ENCODE measurements at regions not wholly inside any gene's neighbourhood (a gene's known extent, or its start where the extent isn't known, plus 50 kb on each side); places are given as distances from the start of the nearest gene placed in this dataset.
"Not testable (repeated sequence)": the region's sequence is repeated elsewhere in the genome, so short reads cannot be mapped to it uniquely, and the experiment has no call there.

DNA sequence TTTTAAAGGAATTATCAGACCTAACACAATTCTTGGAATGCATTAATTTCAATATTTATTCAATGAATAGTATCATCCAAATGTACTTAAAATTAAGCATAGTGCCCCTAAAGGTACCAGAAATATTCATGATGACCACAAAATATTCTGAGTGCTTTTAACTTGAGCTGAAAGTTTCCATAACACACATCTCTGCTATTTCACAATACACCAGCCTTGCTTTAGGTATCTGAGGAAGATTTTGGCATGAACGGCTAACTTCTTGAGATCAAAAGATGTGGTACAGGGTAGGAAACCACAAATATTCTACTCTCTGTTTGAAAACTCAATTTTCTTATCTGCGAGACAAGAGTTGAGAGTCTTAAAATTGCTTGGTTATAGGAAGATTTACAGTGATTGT, 538.3 kb upstream of the PCDH7 start:
- no peak overlapping the region for H3K4me3 ChIP-seq (ENCODE audit: low read depth, low read length)
- TF ChIP-seq, protein P1, sequence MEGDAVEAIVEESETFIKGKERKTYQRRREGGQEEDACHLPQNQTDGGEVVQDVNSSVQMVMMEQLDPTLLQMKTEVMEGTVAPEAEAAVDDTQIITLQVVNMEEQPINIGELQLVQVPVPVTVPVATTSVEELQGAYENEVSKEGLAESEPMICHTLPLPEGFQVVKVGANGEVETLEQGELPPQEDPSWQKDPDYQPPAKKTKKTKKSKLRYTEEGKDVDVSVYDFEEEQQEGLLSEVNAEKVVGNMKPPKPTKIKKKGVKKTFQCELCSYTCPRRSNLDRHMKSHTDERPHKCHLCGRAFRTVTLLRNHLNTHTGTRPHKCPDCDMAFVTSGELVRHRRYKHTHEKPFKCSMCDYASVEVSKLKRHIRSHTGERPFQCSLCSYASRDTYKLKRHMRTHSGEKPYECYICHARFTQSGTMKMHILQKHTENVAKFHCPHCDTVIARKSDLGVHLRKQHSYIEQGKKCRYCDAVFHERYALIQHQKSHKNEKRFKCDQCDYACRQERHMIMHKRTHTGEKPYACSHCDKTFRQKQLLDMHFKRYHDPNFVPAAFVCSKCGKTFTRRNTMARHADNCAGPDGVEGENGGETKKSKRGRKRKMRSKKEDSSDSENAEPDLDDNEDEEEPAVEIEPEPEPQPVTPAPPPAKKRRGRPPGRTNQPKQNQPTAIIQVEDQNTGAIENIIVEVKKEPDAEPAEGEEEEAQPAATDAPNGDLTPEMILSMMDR (IDR thresholded peaks at IDR 0.05; ENCODE audit: low read depth, low read length), result no peak
- in situ Hi-C loops (cut with HindIII; ENCODE audit: low sequenced_read_pairs), result no loop called here
- DNase-seq (ENCODE audit: low read depth, low spot score), result peak; percentile 19

DNA sequence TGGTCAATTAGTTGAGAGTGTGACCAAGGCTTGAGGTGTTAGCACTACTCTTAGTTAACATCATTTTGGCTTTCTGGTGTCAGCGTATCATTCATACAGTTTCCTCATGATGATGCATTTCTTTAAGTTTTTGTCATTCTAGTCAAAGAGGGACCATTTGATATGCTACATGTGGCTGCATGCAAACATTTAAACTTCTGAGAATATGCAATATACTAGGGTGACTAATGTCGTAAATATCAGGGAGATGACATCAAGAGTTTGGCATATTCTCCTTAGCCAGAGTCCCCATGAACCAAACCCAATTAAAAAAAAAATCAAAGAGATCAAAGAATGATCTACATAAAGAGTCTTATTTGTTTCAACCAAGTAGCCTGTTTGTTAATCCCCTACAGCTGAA, 537.4 kb upstream of the PCDH7 start:
- DNase-seq (ENCODE audit: low read depth, low spot score), result no peak
- in situ Hi-C loops (cut with HindIII; ENCODE audit: low sequenced_read_pairs), result no loop called here
- H3K4me3 ChIP-seq (ENCODE audit: low read depth, low read length), result no peak overlapping the region
- TF ChIP-seq, protein P1 (IDR thresholded peaks at IDR 0.05; ENCODE audit: low read depth, low read length), result no peak

DNA sequence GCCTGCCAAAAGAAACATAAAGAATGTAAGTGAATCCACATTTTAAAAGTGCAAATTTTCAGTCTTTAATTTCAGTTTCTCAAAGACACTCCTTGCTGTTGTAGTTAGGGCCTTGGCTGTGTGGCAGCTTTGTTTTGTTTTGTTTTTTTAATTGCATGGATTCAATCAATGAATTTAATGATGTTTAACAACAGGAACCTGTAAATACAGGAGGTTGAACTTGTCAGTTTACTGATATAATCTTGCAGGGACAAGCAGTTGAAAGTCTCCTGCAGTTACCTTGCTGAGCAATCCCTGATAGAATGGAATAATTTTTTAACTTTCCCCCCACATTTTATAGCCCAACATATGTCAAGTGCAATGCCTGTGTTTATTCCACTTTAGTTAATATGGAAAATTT, 528.3 kb upstream of the PCDH7 start:
- in situ Hi-C loops (cut with HindIII; ENCODE audit: low sequenced_read_pairs), result no loop called here
- no peak for DNase-seq (ENCODE audit: low read depth, low spot score)
- H3K4me3 ChIP-seq (ENCODE audit: low read depth, low read length), result no peak overlapping the region
- TF ChIP-seq, protein P1 (IDR thresholded peaks at IDR 0.05; ENCODE audit: low read depth, low read length), result no peak

DNA sequence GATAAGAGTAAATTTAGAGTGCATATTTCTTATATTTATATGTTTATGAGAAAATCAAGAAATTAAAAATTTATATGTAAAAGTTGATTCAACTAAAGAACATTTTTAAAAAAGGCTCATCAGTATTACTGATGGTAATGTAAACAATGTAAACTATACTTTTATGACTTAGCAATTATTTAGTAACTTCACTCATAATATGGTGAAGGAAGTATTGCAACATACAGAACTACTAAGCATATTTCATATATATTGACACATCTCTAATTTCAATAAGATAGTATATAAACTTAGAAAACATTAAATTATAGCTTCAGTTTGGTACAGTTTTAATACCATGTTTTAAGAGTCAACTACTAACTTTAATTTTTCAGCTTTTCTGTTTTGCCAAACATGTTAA, 512.8 kb upstream of the PCDH7 start:
- in situ Hi-C loops (cut with HindIII; ENCODE audit: low sequenced_read_pairs), result no loop called here
- no peak for DNase-seq (ENCODE audit: low read depth, low spot score)
- TF ChIP-seq, protein P1 (IDR thresholded peaks at IDR 0.05; ENCODE audit: low read depth, low read length), result no peak
- H3K4me3 ChIP-seq (ENCODE audit: low read depth, low read length), result no peak overlapping the region

DNA sequence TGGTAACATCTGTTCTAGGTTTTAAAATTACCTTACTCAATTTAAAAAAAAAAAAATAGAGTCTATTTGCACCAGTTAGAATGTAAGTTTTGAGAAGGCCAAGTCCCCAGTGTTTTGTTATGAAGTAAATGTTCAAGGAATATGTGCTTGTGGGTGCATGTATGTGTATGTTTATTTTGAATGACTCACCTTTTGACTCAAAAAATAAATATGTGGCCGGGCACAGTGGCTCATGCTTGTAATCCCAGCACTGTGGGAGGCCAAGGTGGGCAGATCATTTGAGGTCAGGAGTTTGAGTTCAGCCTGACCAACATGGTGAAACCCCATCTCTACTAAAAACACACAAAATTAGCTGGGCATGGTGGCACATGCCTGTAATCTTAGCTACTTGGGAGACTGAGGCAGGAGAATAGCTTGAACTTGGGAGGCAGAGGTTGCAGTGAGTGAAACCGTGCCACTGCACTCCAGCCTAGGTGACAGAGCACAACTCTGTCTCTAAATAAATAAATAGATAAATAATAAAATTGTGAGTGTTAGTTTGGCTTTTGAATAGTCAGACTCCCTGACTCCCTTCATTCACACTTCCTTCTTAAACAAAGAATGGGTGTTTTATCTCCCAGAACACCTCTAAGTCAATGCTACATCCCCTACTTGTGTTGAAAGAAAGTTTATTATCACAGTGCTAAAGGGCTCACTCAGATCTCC, 511.3 kb upstream of the PCDH7 start:
- peak; percentile 75 for DNase-seq (ENCODE audit: low read depth, low spot score)
- H3K4me3 ChIP-seq (ENCODE audit: low read depth, low read length), result no peak overlapping the region
- TF ChIP-seq, protein P1 (IDR thresholded peaks at IDR 0.05; ENCODE audit: low read depth, low read length), result no peak
- in situ Hi-C loops (cut with HindIII; ENCODE audit: low sequenced_read_pairs), result no loop called here

DNA sequence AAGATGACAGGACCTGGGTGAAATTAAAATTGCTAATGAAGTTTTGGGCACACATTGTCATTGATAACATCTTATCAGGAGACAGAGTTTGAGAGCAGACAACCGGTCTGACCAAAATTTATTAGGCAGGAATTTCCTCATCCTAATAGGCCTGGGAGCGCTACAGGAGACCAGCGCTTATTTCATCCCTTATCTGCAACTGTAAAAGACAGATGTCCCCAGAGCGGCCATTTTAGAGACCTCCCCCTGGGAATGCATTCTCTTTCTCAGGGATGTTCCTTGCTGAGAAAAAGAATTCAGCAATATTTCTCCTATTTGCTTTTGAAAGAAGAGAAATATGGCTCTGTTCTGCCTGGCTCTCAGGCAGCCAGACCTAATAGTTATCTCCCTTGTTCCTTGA, 504.2 kb upstream of the PCDH7 start:
- DNase-seq (ENCODE audit: low read depth, low spot score); H3K4me3 ChIP-seq (ENCODE audit: low read depth, low read length); in situ Hi-C loops (cut with HindIII; ENCODE audit: low sequenced_read_pairs): not testable (repeated sequence)

DNA sequence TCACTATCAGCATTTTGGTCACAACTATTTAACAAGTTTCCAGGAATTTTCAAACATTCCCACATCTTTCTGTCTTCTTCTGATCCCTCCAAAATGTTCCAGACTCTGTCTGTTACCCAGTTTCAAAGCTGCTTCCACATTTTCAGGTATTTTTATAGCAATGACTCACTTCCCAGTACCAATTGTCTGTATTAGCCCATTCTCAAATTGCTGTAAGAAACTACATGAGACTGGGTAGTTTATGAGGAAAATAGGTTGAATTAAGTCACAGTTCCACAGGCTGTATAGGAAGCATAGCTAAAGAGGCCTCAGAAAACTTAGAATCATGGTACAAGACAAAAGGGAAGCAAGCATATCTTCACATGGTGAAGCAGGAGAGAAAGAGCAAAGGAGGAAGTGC, 475.0 kb upstream of the PCDH7 start:
- no peak overlapping the region for H3K4me3 ChIP-seq (ENCODE audit: low read depth, low read length)
- in situ Hi-C loops (cut with HindIII; ENCODE audit: low sequenced_read_pairs), result no loop called here
- DNase-seq (ENCODE audit: low read depth, low spot score), result no peak
- TF ChIP-seq, protein P1 (IDR thresholded peaks at IDR 0.05; ENCODE audit: low read depth, low read length), result no peak

All from astrocyte of the spinal cord (primary cell).